ENCODE measurements at regions not wholly inside any gene's neighbourhood (a gene's known extent, or its start where the extent isn't known, plus 50 kb on each side); places are given as distances from the start of the nearest gene placed in this dataset.

DNA sequence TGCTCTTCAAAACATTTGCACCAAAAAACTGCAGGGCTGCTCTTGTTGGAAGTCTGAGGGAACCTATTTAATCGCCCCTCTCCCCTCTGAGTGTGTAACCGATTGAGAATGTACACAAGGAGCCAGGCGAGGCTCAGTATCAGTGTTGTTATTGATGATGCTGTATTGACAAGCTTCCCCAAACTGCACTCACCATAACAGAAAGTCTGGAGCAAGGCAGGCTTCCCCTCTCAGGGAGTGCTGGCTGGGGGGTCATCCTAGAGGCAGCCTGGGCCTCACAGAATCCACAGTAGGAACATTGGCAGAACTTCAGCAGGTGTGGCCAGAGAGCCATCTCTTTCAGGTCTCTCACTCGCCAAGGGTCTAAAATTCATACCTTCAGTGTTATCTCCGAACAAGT lies 58.1 kb upstream of the TUNAR start:
- no peak for DNase-seq (ENCODE audit: low read depth)
- no peak overlapping the region for H3K9ac ChIP-seq (ENCODE audit: low read length)

DNA sequence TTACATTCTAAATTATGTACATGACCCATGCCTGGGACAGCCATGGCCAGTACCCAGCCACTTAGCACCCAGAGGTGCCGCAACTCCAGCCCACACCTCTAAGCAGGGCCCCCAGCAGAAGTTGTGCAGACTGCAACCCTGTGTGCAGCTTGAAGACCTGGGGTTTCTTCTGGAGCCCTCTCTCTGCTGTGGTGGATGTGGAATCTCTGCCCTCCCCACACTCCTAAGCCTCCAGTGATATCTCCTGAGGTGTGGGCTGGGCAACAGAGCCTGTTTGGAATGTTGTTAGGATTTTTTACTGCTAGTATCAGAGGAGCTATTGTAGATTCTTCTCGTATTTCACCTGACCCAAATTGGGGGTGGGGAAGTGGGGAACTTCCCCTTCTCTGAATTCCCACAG lies 59.4 kb upstream of the TUNAR start:
- Histone ChIP-seq H3K36me3 (ENCODE audit: control insufficient read depth, insufficient read depth, low read length, severe bottlenecking) (no peaks in the 10 kb centered on the region), H3K4me3 (ENCODE audit: low read length) (no peak overlapping the region), H3K9me3 (ENCODE audit: control insufficient read depth, low read length) (no peaks in the 10 kb centered on the region), H3K4me1 (ENCODE audit: control insufficient read depth, insufficient read depth, low read length) (no peaks in the 10 kb centered on the region), H3K9ac (ENCODE audit: low read length) (no peak overlapping the region), H3K27me3 (replicated peaks; ENCODE audit: control insufficient read depth, insufficient read depth, low read length) (peaks cover 18% of the 10 kb centered on the region)
- DNase-seq (ENCODE audit: low read depth): no peak

More for the DNA sequence above, 58.1 kb upstream of the TUNAR start:
- H3K36me3 ChIP-seq (ENCODE audit: control insufficient read depth, insufficient read depth, low read length, severe bottlenecking): no peaks in the 10 kb centered on the region
- no peak overlapping the region for H3K4me3 ChIP-seq (ENCODE audit: low read length)
- peaks cover 18% of the 10 kb centered on the region for H3K27me3 ChIP-seq (replicated peaks; ENCODE audit: control insufficient read depth, insufficient read depth, low read length)
- no peaks in the 10 kb centered on the region for H3K9me3 ChIP-seq (ENCODE audit: control insufficient read depth, low read length)
- H3K4me1 ChIP-seq (ENCODE audit: control insufficient read depth, insufficient read depth, low read length): no peaks in the 10 kb centered on the region

DNA sequence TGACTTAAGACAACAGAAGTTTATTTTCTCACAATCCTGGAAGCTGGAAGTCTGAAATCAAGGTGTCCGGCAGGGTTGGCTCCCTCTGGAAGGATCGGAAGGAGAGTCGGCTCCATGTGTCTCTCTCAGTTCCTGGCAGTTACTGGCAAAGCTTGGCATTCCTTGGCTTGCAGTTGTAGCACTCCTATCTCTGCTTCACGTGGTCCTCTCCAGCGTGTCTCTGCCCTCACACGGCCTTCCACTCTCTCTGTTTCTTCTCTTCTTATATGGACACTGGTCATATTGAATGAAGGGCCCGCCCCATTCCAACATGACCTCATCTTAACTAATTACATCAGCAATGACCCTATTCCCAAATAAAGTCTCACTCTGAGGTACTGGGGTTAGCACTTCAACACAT lies 60.1 kb upstream of the TUNAR start:
- no peak for DNase-seq (ENCODE audit: low read depth)
- H3K4me3 ChIP-seq (ENCODE audit: low read length): no peak overlapping the region
- H3K27me3 ChIP-seq (replicated peaks; ENCODE audit: control insufficient read depth, insufficient read depth, low read length): peaks cover 18% of the 10 kb centered on the region
- H3K36me3 ChIP-seq (ENCODE audit: control insufficient read depth, insufficient read depth, low read length, severe bottlenecking): no peaks in the 10 kb centered on the region
- H3K9ac ChIP-seq (ENCODE audit: low read length): no peak overlapping the region
- no peaks in the 10 kb centered on the region for H3K4me1 ChIP-seq (ENCODE audit: control insufficient read depth, insufficient read depth, low read length)
- H3K9me3 ChIP-seq (ENCODE audit: control insufficient read depth, low read length): no peaks in the 10 kb centered on the region

DNA sequence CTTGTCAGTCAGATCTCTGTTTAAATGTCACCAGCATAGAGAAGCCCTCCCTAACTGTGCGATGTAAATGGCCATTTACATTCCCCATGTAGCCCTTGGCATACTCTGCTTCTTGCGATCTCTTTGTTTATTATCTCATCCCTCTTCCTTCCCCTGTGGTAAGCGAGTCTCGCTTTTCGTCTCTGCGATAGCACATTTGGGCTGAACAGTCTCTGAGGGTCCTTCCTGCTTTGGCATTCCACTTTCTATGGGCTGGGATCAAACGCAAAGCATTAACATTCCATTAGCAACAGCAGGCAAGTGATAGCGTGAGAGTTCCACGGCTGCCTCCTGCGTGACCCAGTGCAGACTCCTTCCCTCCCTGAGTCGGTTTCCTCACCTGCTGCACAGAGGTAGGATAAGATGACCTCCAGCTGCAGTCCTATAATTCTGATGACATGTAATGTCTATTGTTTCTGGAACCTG lies 61.4 kb upstream of the TUNAR start:
- no peak for DNase-seq (ENCODE audit: low read depth)
- no peaks in the 10 kb centered on the region for H3K36me3 ChIP-seq (ENCODE audit: control insufficient read depth, insufficient read depth, low read length, severe bottlenecking)
- H3K27me3 ChIP-seq (replicated peaks; ENCODE audit: control insufficient read depth, insufficient read depth, low read length): peaks cover 18% of the 10 kb centered on the region
- H3K4me3 ChIP-seq (ENCODE audit: low read length): no peak overlapping the region
- H3K4me1 ChIP-seq (ENCODE audit: control insufficient read depth, insufficient read depth, low read length): no peaks in the 10 kb centered on the region
- H3K9ac ChIP-seq (ENCODE audit: low read length): no peak overlapping the region
- H3K9me3 ChIP-seq (ENCODE audit: control insufficient read depth, low read length): no peaks in the 10 kb centered on the region

DNA sequence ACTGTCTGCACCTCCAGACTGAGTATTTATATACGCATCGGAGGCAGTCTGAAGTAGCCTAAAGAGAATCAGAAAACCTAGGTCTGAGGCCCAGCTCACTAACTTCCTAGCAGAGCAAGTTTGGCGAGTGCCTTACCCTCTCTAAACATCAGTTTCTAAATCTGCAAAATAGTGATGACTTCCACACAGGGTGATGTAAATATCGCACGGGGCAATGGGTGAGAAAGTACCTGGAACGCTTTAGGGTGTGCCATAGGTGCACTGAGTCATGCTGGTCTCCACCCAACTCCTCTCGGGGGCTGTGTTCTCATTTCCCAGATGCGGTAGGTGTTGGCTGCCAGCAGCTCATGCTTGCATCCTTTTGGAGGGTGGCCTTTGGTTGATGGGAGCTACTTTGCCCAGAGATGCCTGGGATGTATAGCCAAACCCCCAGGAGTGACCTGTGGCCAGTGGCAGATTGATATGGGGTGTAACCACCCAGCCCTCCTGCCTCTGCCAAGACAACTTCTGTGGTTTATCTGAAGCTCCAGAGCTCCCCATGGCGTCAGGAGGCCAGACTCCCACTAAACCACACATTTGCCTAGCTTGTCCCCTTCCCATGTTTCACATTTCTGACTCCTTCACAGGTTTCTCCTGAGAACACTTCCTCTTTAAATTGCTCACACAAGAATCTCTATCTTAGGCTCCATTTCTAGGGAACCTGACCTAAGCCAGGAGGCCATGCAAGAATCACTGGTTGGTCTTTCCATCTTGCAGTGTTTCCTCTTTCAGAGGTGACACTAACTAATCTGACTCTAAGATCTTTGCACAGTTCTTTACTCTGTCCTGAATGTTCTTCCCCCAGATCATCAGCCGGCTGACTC lies 62.0 kb upstream of the TUNAR start:
- no peaks in the 10 kb centered on the region for H3K4me1 ChIP-seq (ENCODE audit: control insufficient read depth, insufficient read depth, low read length)
- no peak for DNase-seq (ENCODE audit: low read depth)
- peaks cover 18% of the 10 kb centered on the region for H3K27me3 ChIP-seq (replicated peaks; ENCODE audit: control insufficient read depth, insufficient read depth, low read length)
- no peaks in the 10 kb centered on the region for H3K9me3 ChIP-seq (ENCODE audit: control insufficient read depth, low read length)
- H3K36me3 ChIP-seq (ENCODE audit: control insufficient read depth, insufficient read depth, low read length, severe bottlenecking): no peaks in the 10 kb centered on the region
- no peak overlapping the region for H3K9ac ChIP-seq (ENCODE audit: low read length)
- no peak overlapping the region for H3K4me3 ChIP-seq (ENCODE audit: low read length)

DNA sequence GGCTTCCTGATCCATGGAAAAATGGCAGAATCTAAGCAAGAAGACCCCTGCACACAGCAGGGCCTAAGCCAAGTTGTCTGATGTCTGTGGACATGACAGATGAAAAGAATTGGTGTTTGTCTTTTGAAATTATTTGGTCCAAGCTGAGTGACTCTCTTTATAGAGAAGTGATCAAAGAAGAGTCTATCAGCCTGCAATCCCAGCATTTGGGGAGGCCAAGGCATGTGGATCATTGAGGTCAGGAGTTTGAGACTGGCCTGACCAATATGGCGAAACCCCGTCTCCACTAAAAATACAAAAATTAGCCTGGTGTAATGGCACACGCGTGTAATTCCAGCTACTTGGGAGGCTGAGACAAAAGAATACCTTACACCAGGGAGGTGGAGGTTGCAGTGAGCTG lies 64.8 kb upstream of the TUNAR start:
- no peaks in the 10 kb centered on the region for H3K36me3 ChIP-seq (ENCODE audit: control insufficient read depth, insufficient read depth, low read length, severe bottlenecking)
- H3K4me3 ChIP-seq (ENCODE audit: low read length): no peak overlapping the region
- H3K9ac ChIP-seq (ENCODE audit: low read length): no peak overlapping the region
- H3K9me3 ChIP-seq (ENCODE audit: control insufficient read depth, low read length): peaks cover 11% of the 10 kb centered on the region
- DNase-seq (ENCODE audit: low read depth): no peak
- H3K4me1 ChIP-seq (ENCODE audit: control insufficient read depth, insufficient read depth, low read length): no peaks in the 10 kb centered on the region
- peaks cover 10% of the 10 kb centered on the region for H3K27me3 ChIP-seq (replicated peaks; ENCODE audit: control insufficient read depth, insufficient read depth, low read length)

DNA sequence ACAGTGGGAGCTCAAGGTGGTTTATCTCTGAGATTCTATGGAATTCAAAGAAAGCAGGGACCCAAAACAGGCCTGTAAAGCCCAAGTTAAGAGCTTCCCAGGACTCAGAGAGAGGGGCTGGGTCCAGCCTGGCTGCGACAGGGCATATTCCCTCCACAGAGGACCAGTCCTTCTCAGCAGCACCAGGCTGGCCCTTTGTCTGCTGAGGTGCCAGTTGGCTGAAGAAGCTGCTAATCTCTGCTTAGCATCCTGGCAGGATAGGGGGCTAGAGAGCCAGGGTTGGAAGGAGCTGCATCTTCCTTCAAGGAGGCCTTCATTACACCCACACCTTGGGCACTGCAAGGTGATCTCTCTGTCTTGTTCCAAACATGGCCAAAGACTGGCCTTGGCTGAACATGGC lies 68.3 kb upstream of the TUNAR start:
- no peak for DNase-seq (ENCODE audit: low read depth)
- Histone ChIP-seq H3K9ac (ENCODE audit: low read length) (no peak overlapping the region), H3K4me3 (ENCODE audit: low read length) (no peak overlapping the region), H3K4me1 (ENCODE audit: control insufficient read depth, insufficient read depth, low read length) (no peaks in the 10 kb centered on the region), H3K27me3 (replicated peaks; ENCODE audit: control insufficient read depth, insufficient read depth, low read length) (no peaks in the 10 kb centered on the region), H3K36me3 (ENCODE audit: control insufficient read depth, insufficient read depth, low read length, severe bottlenecking) (no peaks in the 10 kb centered on the region), H3K9me3 (ENCODE audit: control insufficient read depth, low read length) (peaks cover 32% of the 10 kb centered on the region)

DNA sequence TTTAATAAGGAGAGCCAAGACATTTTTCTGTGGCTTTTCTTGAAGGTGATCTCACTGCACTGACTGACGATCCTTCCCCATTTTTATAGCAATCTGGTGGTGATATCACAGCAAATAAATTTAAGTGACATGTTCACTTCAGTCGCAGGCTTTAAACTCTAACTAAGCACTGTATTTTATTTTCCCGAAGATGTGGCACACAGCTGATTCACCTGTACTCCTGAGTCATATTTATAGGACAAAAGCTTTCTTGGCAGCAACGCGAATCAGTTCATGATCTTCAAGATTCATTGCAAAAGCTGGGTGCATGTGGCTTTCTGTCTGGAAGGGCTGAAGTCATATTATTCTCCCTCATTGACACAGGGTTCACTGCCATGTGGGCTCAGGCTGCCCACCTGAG lies 79.8 kb upstream of the TUNAR start:
- H3K36me3 ChIP-seq (ENCODE audit: control insufficient read depth, insufficient read depth, low read length, severe bottlenecking): no peaks in the 10 kb centered on the region
- peaks cover 5% of the 10 kb centered on the region for H3K27me3 ChIP-seq (replicated peaks; ENCODE audit: control insufficient read depth, insufficient read depth, low read length)
- no peak for DNase-seq (ENCODE audit: low read depth)
- H3K9ac ChIP-seq (ENCODE audit: low read length): no peak overlapping the region
- H3K9me3 ChIP-seq (ENCODE audit: control insufficient read depth, low read length): no peaks in the 10 kb centered on the region
- H3K4me3 ChIP-seq (ENCODE audit: low read length): no peak overlapping the region
- H3K4me1 ChIP-seq (ENCODE audit: control insufficient read depth, insufficient read depth, low read length): no peaks in the 10 kb centered on the region

DNA sequence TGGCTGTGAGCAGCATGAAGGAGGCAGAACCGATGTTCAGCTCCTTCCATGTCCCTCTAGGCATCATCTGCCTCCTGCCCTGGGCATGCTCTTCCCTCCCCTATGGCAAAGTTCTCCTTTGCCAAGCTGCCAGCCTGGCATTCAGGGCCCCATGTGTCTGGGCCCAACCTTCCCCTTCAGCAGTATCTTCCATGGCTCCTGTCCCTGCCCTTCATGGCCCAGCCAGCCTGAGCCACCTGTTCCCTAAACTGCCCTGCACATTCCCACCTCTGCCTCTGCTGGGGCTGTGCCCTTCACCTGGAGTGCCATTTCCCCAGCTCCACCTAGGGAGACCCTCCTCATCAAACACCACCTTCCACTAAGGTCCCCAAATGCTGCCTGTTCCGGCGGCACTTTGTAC lies 74.0 kb upstream of the TCL1A start:
- no peaks in the 10 kb centered on the region for H3K36me3 ChIP-seq (ENCODE audit: control insufficient read depth, insufficient read depth, low read length, severe bottlenecking)
- no peak overlapping the region for H3K4me3 ChIP-seq (ENCODE audit: low read length)
- H3K27me3 ChIP-seq (replicated peaks; ENCODE audit: control insufficient read depth, insufficient read depth, low read length): peaks cover under 1% of the 10 kb centered on the region
- DNase-seq (ENCODE audit: low read depth): no peak
- H3K9me3 ChIP-seq (ENCODE audit: control insufficient read depth, low read length): no peaks in the 10 kb centered on the region
- H3K9ac ChIP-seq (ENCODE audit: low read length): no peak overlapping the region
- no peaks in the 10 kb centered on the region for H3K4me1 ChIP-seq (ENCODE audit: control insufficient read depth, insufficient read depth, low read length)

DNA sequence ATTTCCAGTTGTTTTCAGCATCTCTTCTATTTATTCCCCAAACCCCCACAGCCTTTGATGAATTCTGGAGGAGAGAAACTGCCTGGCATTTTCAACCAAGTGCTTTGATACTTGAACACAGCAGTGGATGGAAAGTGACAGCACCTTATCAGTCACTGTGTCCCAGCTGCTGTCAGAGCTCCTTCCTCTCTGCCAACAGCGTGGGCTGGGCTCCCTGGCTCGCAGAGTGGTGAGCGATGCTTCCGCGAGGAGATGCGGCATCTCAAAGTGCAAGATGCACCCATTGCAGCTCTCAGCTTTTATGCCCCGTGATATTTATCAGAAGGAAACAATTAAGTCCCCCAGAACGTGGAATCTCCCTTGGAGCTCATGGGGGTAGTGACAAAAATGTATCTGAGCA lies 72.6 kb upstream of the TCL1A start:
- no peaks in the 10 kb centered on the region for H3K36me3 ChIP-seq (ENCODE audit: control insufficient read depth, insufficient read depth, low read length, severe bottlenecking)
- no peak overlapping the region for H3K4me3 ChIP-seq (ENCODE audit: low read length)
- no peak overlapping the region for H3K9ac ChIP-seq (ENCODE audit: low read length)
- H3K27me3 ChIP-seq (replicated peaks; ENCODE audit: control insufficient read depth, insufficient read depth, low read length): peaks cover 4% of the 10 kb centered on the region
- no peak for DNase-seq (ENCODE audit: low read depth)
- H3K9me3 ChIP-seq (ENCODE audit: control insufficient read depth, low read length): no peaks in the 10 kb centered on the region
- H3K4me1 ChIP-seq (ENCODE audit: control insufficient read depth, insufficient read depth, low read length): no peaks in the 10 kb centered on the region

DNA sequence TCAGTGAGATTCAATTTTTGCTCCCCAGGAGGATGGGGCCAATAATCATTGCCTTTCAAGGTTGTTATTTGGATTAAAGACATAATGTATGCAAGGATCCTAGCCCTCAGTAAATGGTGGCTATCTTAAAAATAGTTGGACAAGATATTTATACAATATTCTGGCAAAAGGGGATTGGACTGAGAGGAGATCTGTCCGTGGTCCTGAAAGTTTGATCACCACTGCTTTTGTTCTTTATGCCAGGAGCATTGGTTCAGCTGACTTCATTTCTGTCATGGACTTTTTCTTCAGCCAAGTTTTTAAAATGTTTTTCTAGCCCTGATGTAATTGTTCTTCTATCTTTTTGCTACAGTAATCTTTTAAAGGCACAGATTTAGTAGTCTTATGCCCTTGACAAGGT lies 70.2 kb upstream of the TCL1A start:
- DNase-seq (ENCODE audit: low read depth): peak; percentile 57

More for the DNA sequence above, 70.2 kb upstream of the TCL1A start:
- Histone ChIP-seq H3K4me3 (ENCODE audit: low read length) (no peak overlapping the region), H3K9ac (ENCODE audit: low read length) (no peak overlapping the region), H3K27me3 (replicated peaks; ENCODE audit: control insufficient read depth, insufficient read depth, low read length) (peaks cover 4% of the 10 kb centered on the region), H3K4me1 (ENCODE audit: control insufficient read depth, insufficient read depth, low read length) (no peaks in the 10 kb centered on the region), H3K9me3 (ENCODE audit: control insufficient read depth, low read length) (no peaks in the 10 kb centered on the region), H3K36me3 (ENCODE audit: control insufficient read depth, insufficient read depth, low read length, severe bottlenecking) (no peaks in the 10 kb centered on the region)

Measured in adipocyte (in vitro differentiated cells).